Endothelial cell of umbilical vein (primary cell): ENCODE measurements at regions not wholly inside any gene's neighbourhood (a gene's known extent, or its start where the extent isn't known, plus 50 kb on each side); places are given as distances from the start of the nearest gene placed in this dataset.

Source experiments
- EZH2 ChIP-seq: IDR thresholded peaks from 2 replicates; pipeline ENCODE4 v1.6.1; 2012; ENCODE audit warnings: borderline replicate concordance, low read depth, mild to moderate bottlenecking, moderate library complexity, low read length, inconsistent platforms; ENCODE audit not compliant: severe bottlenecking
- TF ChIP-seq, protein P1 (sequence below), 2 donors: IDR thresholded peaks; 1 replicate in 1 of 2; 2 replicates in 1 of 2; pipeline ENCODE4 v1.5.1; 2011; ENCODE audit warnings: low read length in 2 of 2, mild to moderate bottlenecking in 2 of 2, moderate library complexity in 2 of 2, control low read depth in 1 of 2, inconsistent platforms in 1 of 2, low read depth in 1 of 2; ENCODE audit not compliant: insufficient read depth in 1 of 2; ENCODE audit errors: extremely low read depth in 1 of 2

- TF ChIP-seq, protein P1, sequence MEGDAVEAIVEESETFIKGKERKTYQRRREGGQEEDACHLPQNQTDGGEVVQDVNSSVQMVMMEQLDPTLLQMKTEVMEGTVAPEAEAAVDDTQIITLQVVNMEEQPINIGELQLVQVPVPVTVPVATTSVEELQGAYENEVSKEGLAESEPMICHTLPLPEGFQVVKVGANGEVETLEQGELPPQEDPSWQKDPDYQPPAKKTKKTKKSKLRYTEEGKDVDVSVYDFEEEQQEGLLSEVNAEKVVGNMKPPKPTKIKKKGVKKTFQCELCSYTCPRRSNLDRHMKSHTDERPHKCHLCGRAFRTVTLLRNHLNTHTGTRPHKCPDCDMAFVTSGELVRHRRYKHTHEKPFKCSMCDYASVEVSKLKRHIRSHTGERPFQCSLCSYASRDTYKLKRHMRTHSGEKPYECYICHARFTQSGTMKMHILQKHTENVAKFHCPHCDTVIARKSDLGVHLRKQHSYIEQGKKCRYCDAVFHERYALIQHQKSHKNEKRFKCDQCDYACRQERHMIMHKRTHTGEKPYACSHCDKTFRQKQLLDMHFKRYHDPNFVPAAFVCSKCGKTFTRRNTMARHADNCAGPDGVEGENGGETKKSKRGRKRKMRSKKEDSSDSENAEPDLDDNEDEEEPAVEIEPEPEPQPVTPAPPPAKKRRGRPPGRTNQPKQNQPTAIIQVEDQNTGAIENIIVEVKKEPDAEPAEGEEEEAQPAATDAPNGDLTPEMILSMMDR (IDR thresholded peaks at IDR 0.05; ENCODE audit: extremely low read depth in 1 of 2, insufficient read depth in 1 of 2, low read depth in 1 of 2, low read length in 2 of 2), result no peak
- no peak for TF ChIP-seq EZH2
These were observed 906.9 kb upstream of the RAG2 start for GRCh38 chr11:37504921-37505320.
